MV-4-11 (cell line): ENCODE measurements at regions not wholly inside any gene's neighbourhood (a gene's known extent, or its start where the extent isn't known, plus 50 kb on each side); places are given as distances from the start of the nearest gene placed in this dataset.
"Not testable (repeated sequence)": the region's sequence is repeated elsewhere in the genome, so short reads cannot be mapped to it uniquely, and the experiment has no call there.

Experiments
- DNase-seq: peaks from one replicate; lab custom pipeline; 2025; lab: John Stamatoyannopoulos, UW

- no peak for DNase-seq
Measured at GRCh38 chr13:110811008-110811720, 97.7 kb downstream of the ING1 start.

DNA sequence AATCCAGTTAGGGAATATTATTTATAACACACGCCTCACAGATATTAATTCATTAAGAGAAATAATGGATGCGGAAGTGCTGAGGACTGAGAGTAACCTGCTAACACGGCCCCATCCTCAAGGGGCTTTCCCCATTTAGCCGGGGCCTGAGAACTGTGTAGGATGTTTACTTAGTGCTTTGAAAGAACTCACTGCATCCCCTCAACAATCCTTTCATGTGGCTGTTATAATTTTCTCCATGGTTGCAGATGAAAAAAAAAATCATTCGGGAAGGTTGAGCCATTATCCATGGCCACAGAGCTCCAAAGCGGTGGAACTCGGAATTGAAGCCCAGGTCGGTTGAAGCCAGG lies 98.2 kb downstream of the ING1 start:
- no peak for DNase-seq

GRCh38 chr13:110812121-110812868 lies 98.8 kb downstream of the ING1 start:
- no peak for DNase-seq

- no peak for DNase-seq
Measured at GRCh38 chr13:110812869-110813645, 99.6 kb downstream of the ING1 start.

DNA sequence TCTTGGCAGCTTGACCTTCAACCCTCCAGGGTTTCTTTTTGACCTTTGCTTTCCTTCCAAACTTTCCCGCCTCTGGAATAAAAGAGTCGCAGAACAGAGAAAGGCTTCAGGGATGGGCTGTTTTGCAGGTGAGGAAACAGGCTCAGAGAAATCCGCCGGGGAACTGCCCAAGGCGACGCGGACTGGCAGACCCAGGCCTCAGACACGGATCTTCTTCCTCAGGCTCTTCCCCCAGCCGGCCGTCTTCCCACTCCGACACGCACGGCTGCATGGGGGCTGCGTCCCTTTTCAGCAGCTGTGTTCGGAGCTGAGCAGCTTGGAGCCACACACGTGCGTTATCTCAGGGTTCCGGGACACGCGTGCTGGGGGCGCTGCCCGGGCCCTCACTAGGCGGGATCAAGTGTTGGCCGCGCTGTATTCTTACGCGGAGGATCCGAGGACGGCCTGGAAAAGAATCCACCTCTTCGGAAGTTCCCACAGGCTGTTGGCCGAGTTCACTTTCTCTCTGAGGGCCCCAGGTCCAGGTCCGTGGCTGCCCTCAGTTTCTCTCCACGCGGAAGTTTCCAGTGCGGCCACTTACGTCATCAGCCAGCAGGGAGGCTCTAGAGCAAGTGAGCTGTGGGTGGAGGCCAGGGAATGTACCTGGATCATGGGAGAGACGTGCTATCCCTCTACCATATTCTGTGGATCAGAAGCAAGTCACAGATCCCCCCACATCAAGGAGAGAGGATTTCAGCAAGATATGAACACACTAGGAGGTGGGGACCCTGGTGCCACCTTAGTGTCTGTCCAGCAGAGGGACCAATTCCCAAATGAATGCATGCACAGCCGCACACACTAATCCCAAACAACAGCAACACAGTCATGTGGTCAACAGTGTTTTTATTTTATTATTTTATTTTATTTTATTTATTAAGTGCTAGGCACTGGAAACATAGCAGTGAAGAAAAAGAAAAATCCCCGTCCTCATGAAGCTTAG lies 100.4 kb downstream of the ING1 start:
- DNase-seq = no peak

GRCh38 chr13:110815471-110816204 lies 99.2 kb downstream of the ANKRD10 start:
- DNase-seq = no peak

DNA sequence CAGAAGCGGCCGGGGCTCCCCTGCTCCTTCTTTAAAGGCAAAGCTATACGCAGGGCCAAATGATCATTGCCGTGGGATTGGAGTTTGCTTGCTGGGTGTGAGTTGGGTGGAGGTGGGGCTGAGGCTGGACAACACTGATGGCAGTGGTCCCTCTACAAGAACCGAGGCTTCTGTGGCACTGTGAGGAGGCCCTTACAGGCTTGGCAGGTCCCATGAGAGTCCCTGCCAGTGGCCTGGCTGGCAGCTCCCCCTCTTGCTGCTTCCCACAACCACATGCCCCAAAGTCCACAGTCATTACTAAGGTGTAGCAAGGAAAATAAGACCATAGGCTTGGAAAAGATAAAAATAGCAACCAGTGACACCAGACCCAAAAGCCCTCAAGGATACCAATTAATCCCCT lies 98.4 kb downstream of the ANKRD10 start:
- DNase-seq = no peak

DNA sequence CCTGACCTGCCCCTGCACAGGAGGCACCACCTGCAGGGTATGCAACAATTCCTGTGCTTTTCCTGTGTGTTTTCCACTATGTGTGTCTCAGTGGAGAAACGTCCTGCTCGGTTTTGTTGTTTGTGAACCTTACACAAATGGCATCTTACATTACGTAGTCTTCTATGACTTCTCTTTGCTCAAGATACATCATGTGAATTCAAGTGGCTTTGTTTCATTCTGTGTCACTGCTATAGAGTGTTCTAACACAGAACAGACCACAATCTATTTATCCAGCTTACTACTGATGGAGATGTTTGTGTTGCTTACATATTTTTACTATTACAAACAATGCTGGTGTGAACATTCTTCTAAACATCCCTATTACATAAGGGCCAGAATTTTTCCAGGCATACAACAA lies 97.7 kb downstream of the ANKRD10 start:
- no peak for DNase-seq

DNA sequence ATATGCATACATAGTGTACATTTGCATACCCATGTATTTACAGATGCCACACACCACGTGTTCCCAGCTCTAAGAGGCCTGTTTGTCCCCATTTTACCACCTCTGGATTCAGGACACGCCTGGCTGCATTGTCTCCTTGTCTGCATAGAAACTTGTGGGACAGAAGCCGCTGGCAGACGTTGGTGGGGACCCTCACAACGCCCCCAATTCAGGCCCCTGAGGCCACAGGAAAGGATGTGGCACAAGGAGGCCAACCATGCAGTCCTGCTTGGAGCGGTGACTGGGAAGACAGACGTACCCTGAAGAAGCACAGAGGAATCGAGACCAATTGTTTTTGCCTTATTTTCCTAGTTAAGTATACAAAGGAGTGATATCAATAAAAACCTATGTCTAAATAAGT lies 96.1 kb downstream of the ANKRD10 start:
- DNase-seq = no peak

GRCh38 chr13:110819203-110820014 lies 95.5 kb downstream of the ANKRD10 start:
- DNase-seq = peak; percentile 59

GRCh38 chr13:110820322-110820721 lies 94.5 kb downstream of the ANKRD10 start:
- DNase-seq = no peak

- not testable (repeated sequence) for DNase-seq
Measured at GRCh38 chr13:110821837-110822668, 92.8 kb downstream of the ANKRD10 start.

DNA sequence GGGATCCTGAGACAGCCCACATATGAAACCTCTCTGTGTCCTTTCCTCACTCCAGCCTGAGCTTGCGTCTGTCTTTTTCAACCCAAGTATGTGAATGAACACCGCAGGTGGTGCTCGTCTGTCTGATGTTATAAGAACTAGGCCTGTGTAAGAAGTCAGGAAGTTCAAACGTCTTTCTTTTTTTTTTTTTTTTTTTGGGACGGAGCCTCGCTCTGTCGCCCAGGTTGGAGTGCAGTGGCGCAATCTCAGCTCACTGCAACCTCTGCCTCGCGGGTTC lies 92.3 kb downstream of the ANKRD10 start:
- DNase-seq = no peak

DNA sequence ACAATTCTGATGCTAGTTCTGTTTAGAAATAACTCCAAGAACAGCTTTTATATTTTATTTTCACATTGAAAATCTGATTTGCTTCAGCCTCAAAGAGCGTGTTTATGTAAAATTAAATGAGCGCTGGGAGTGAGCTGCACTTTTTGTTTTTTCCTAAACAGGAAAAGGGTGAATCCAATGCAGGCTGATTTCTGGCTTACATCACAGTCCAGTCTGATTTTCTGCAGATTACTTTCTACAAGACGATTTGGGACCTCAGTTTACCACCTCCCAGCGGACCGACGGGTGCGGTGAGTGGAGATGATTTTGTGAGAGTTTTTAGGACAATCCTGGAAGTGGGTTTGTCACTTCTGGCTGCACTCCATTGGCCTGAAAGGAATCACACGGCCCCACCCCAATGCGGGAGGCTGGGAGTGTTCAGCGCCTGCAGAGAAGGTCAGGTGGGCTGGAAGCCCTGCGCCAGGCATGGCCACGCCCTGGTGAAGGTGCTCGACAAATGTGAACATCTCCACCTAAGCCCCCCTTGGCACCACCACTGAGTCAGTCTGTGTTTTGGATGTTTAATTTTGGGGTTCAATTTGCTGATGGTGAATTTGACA lies 90.1 kb downstream of the ANKRD10 start:
- no peak for DNase-seq

DNA sequence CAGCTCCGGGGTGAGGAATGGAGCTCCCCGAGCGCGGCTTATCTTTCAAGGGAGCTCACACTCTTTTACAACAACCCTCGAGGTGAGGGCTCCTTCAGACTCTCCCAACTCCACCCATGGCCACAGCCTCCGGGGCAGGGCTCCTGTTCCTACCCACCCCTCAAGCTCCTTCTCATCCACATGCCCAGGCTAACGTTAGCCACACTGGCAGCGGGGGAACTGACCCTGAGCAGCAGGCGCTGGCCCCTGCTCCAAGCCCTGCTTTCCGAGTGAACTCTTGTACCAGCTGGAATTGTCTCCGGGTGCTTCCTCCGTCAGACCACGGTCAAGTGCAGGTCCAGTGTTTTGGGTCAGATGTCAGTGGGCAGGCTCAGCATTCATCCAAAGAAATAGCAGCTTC lies 89.4 kb downstream of the ANKRD10 start:
- no peak for DNase-seq

DNA sequence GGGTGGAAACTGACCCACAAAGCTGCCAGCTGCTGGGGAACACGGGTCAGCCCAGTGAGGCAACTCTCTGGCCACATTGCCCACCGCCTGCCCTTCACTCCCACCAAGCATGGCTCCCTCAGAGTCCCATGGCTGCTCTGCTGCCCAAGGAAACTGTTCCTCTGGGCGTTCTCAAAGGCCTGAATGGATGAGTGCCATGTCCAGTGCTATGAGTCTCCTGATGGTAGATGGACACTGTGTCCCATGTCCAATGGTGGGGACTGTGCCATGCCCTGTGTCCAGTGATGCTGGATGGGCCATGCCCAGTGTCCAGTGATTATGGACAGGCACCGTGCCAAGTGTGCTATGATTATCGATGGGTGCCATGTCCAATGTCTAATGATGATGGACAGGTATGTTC lies 88.8 kb downstream of the ANKRD10 start:
- DNase-seq = no peak

GRCh38 chr13:110826861-110827672 lies 87.8 kb downstream of the ANKRD10 start:
- DNase-seq = peak; percentile 11
